CD14-positive monocyte (primary cell): ENCODE measurements at regions not wholly inside any gene's neighbourhood (a gene's known extent, or its start where the extent isn't known, plus 50 kb on each side); places are given as distances from the start of the nearest gene placed in this dataset.

ENCODE experiments used
- DNase-seq, 3 donors: peaks; one replicate each; pipeline ENCODE4 v3.0.0-alpha.2; 2011 to 2022
- H2AFZ ChIP-seq: 2 replicates; pipeline ENCODE4 v1.6.0; 2012; ENCODE audit warnings: mild to moderate bottlenecking, low read depth, low read length, inconsistent platforms; ENCODE audit not compliant: insufficient read depth, poor library complexity, severe bottlenecking
- H3K27ac ChIP-seq, 2 donors: 1 replicate in 1 of 2; 2 replicates in 1 of 2; pipeline ENCODE4 v1.5.1; 2012 to 2013; ENCODE audit warnings: low read length in 2 of 2, control low read depth in 1 of 2, inconsistent platforms in 1 of 2, low read depth in 1 of 2, mild to moderate bottlenecking in 1 of 2
- H3K27me3 ChIP-seq, 2 donors: one replicate each; pipeline versions ENCODE4 v1.6.0 to v1.6.1; 2011 to 2013; ENCODE audit warnings: low read length in 2 of 2; ENCODE audit not compliant: control insufficient read depth in 2 of 2, insufficient read depth in 2 of 2
- H3K36me3 ChIP-seq, 2 donors: replicated peaks in 1 of 2; 1 replicate in 1 of 2; 2 replicates in 1 of 2; pipeline versions ENCODE4 v1.5.1 to v1.6.1; 2012 to 2013; ENCODE audit warnings: low read length in 2 of 2, control low read depth in 1 of 2, inconsistent platforms in 1 of 2, mild to moderate bottlenecking in 1 of 2; ENCODE audit not compliant: insufficient read depth in 2 of 2, control insufficient read depth in 1 of 2
- H3K4me1 ChIP-seq, 2 donors: 1 replicate in 1 of 2; 2 replicates in 1 of 2; pipeline versions ENCODE4 v1.5.1 to v1.6.1; 2012 to 2013; ENCODE audit warnings: low read length in 2 of 2, control low read depth in 1 of 2, inconsistent platforms in 1 of 2, mild to moderate bottlenecking in 1 of 2, moderate library complexity in 1 of 2; ENCODE audit not compliant: insufficient read depth in 2 of 2, control insufficient read depth in 1 of 2
- H3K4me2 ChIP-seq: replicated peaks from 2 replicates; pipeline ENCODE3; 2012; ENCODE audit warnings: low read length, moderate library complexity, mild to moderate bottlenecking; ENCODE audit not compliant: poor library complexity, severe bottlenecking; ENCODE audit errors: extremely low read depth
- H3K4me3 ChIP-seq, 3 experiments: fragments of 200-600 bp in 1 of 3; sonication (generic) in 1 of 3; replicated peaks in 1 of 3; 1 replicate in 2 of 3; 2 replicates in 1 of 3; pipeline ENCODE4 v1.5.1; 2011 to 2013; ENCODE audit warnings: low read length in 3 of 3, mild to moderate bottlenecking in 3 of 3, control low read depth in 2 of 3, low read depth in 2 of 3, inconsistent platforms in 1 of 3, moderate library complexity in 1 of 3
- H3K79me2 ChIP-seq: 2 replicates; pipeline ENCODE4 v1.6.0; 2012; ENCODE audit warnings: mild to moderate bottlenecking, control low read depth, inconsistent platforms, low read length, moderate library complexity; ENCODE audit not compliant: insufficient read depth
- H3K9ac ChIP-seq: 2 replicates; pipeline ENCODE4 v1.6.0; 2017; ENCODE audit warnings: low read length, mild to moderate bottlenecking; ENCODE audit not compliant: insufficient read depth, poor library complexity, severe bottlenecking
- H3K9me3 ChIP-seq, 2 donors: replicated peaks in 1 of 2; 1 replicate in 1 of 2; 2 replicates in 1 of 2; pipeline versions ENCODE4 v1.5.1 to v1.6.1; 2012 to 2013; ENCODE audit warnings: low read length in 2 of 2, control low read depth in 1 of 2; ENCODE audit not compliant: control insufficient read depth in 1 of 2, insufficient read depth in 1 of 2
- H4K20me1 ChIP-seq: 2 replicates; pipeline ENCODE4 v1.6.0; 2012; ENCODE audit warnings: mild to moderate bottlenecking, low read length, control low read depth, moderate library complexity; ENCODE audit not compliant: insufficient read depth
- H3K27ac Mint-ChIP-seq, 7 donors: one replicate each; pipeline ENCODE4 v1.8.0; 2020; ENCODE audit warnings: mild to moderate bottlenecking in 7 of 7, mixed read lengths in 7 of 7, moderate library complexity in 6 of 7, inconsistent platforms in 2 of 7
- H3K27me3 Mint-ChIP-seq, 3 donors: one replicate each; pipeline ENCODE4 v1.8.0; 2021 to 2022; ENCODE audit warnings: low read depth in 3 of 3, mild to moderate bottlenecking in 3 of 3, mixed read lengths in 3 of 3, moderate library complexity in 3 of 3, inconsistent platforms in 1 of 3
- H3K36me3 Mint-ChIP-seq, 2 donors: one replicate each; pipeline ENCODE4 v1.8.0; 2020; ENCODE audit warnings: mixed read lengths in 2 of 2, inconsistent platforms in 1 of 2, mild to moderate bottlenecking in 1 of 2
- H3K4me1 Mint-ChIP-seq: one replicate; pipeline ENCODE4 v1.8.0; 2020; ENCODE audit warnings: mild to moderate bottlenecking, mixed read lengths
- H3K4me3 Mint-ChIP-seq, 2 donors: one replicate each; pipeline ENCODE4 v1.8.0; 2020; ENCODE audit warnings: mild to moderate bottlenecking in 2 of 2, mixed read lengths in 2 of 2, moderate library complexity in 1 of 2
- H3K9me3 Mint-ChIP-seq, 7 donors: one replicate each; pipeline ENCODE4 v1.8.0; 2020 to 2022; ENCODE audit warnings: mixed read lengths in 7 of 7, mild to moderate bottlenecking in 6 of 7, moderate library complexity in 6 of 7, inconsistent platforms in 2 of 7
- whole genome bisulfite sequencing: methylation state at CpG from one replicate; pipeline ENCODE4 v1.1.5; 2013; ENCODE audit warnings: missing lambda C conversion rate; ENCODE audit not compliant: insufficient coverage; 5-methylcytosine and 5-hydroxymethylcytosine counted together
- intact Hi-C, 2 donors: fragments of 100-400 bp; cut with micrococcal nuclease; formaldehyde crosslinking; loops; one replicate each; pipeline versions ENCODE4 v1.15.0 to v1.15.1; 2023
- TF ChIP-seq, protein P1 (sequence below): fragments of 200-600 bp; IDR thresholded peaks from one replicate; pipeline ENCODE4 v1.8.0; 2022; ENCODE audit warnings: antibody characterized with exemption, mild to moderate bottlenecking

DNA sequence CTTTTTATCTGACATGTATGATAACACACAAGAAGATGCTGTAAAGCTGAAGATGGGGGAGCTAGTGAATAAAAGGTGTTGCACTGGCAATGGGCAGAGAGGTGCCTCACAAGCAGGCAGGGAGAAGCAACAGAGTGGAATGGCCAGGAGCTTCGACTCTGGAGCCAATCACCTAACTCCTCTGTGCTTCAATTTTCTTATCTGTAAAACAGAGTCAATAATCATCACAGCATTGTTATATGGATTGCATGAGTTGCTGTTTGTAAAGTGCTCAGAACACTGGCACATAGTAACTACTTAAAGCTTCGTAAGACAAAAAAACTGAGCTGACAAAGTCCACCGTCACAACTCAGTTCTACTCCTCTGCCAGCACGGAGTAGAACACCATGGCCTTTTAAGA is 254.2 kb upstream of the POM121L12 start:
- no peaks in the 10 kb centered on the region for H3K36me3 ChIP-seq
- TF ChIP-seq, protein P1, sequence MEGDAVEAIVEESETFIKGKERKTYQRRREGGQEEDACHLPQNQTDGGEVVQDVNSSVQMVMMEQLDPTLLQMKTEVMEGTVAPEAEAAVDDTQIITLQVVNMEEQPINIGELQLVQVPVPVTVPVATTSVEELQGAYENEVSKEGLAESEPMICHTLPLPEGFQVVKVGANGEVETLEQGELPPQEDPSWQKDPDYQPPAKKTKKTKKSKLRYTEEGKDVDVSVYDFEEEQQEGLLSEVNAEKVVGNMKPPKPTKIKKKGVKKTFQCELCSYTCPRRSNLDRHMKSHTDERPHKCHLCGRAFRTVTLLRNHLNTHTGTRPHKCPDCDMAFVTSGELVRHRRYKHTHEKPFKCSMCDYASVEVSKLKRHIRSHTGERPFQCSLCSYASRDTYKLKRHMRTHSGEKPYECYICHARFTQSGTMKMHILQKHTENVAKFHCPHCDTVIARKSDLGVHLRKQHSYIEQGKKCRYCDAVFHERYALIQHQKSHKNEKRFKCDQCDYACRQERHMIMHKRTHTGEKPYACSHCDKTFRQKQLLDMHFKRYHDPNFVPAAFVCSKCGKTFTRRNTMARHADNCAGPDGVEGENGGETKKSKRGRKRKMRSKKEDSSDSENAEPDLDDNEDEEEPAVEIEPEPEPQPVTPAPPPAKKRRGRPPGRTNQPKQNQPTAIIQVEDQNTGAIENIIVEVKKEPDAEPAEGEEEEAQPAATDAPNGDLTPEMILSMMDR, result no peak
- H4K20me1 ChIP-seq, result no peaks in the 10 kb centered on the region
- Mint-ChIP-seq H3K9me3 (peaks cover 0 to 8% (median 4%) of the 10 kb centered on the region in 7 donors), H3K4me3 (no peak overlapping the region), H3K27ac (no peak overlapping the region), H3K27me3 (peaks cover 0 to 2% (median 0%) of the 10 kb centered on the region in 3 donors), H3K36me3 (no peaks in the 10 kb centered on the region), H3K4me1 (no peaks in the 10 kb centered on the region)
- H3K4me2 ChIP-seq, result no peak overlapping the region
- no peak overlapping the region for H2AFZ ChIP-seq
- WGBS, result 88% methylated on average over 3 of the region's 4 CpGs
- H3K4me3 ChIP-seq, result no peak overlapping the region
- intact Hi-C loops, result no loop called here
- no peak overlapping the region for H3K9ac ChIP-seq
- H3K27ac ChIP-seq, result no peak overlapping the region
- H3K4me1 ChIP-seq, result no peaks in the 10 kb centered on the region
- peaks cover 4 to 8% of the 10 kb centered on the region in 2 donors for H3K9me3 ChIP-seq
- H3K79me2 ChIP-seq, result no peaks in the 10 kb centered on the region
- H3K27me3 ChIP-seq, result no peaks in the 10 kb centered on the region
- DNase-seq, result no peak

DNA sequence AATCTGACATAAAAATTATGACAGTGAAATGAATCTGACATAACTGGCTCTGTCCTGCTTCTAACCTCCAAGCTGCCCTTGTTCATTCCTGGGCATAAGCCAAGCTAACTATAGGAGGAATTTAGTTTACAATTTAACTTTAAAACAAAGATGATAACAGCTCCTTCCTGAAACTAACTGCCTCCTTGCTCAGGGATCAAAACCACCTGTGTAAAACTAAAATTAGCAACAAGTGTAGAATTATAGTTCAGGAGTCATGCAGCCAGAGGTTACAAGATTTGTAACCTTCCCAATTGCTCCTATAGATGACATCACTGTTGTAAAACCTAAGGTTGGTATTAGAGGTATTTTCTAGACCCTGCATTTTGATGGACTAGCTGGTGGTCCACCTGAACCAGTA is 256.4 kb upstream of the POM121L12 start:
- H3K36me3 ChIP-seq, result no peaks in the 10 kb centered on the region
- Mint-ChIP-seq H3K9me3 (peaks cover 0 to 8% (median 4%) of the 10 kb centered on the region in 7 donors), H3K36me3 (no peaks in the 10 kb centered on the region), H3K4me3 (no peak overlapping the region), H3K27ac (no peak overlapping the region), H3K4me1 (no peaks in the 10 kb centered on the region), H3K27me3 (peaks cover 0 to 2% (median 0%) of the 10 kb centered on the region in 3 donors)
- TF ChIP-seq, protein P1, result no peak
- H4K20me1 ChIP-seq, result no peaks in the 10 kb centered on the region
- H3K27me3 ChIP-seq, result no peaks in the 10 kb centered on the region
- DNase-seq, result no peak
- H3K4me3 ChIP-seq, result no peak overlapping the region
- intact Hi-C loops, result no loop called here
- H3K4me1 ChIP-seq, result no peaks in the 10 kb centered on the region
- H3K79me2 ChIP-seq, result no peaks in the 10 kb centered on the region
- no peak overlapping the region for H3K9ac ChIP-seq
- H2AFZ ChIP-seq, result no peak overlapping the region
- H3K27ac ChIP-seq, result no peak overlapping the region
- H3K4me2 ChIP-seq, result no peak overlapping the region
- H3K9me3 ChIP-seq, result peaks cover 4 to 8% of the 10 kb centered on the region in 2 donors
